Esophagus muscularis mucosa (tissue), 4 donors: ENCODE measurements at regions not wholly inside any gene's neighbourhood (a gene's known extent, or its start where the extent isn't known, plus 50 kb on each side); places are given as distances from the start of the nearest gene placed in this dataset.

Experiments
- CTCF ChIP-seq, 3 experiments: fragments of 200-600 bp in 2 of 3; fragments of 450-650 bp in 1 of 3; sonication (generic) in 2 of 3; IDR thresholded peaks; one replicate each; pipeline ENCODE4 v1.5.1; 2017 to 2019; ENCODE audit warnings: antibody characterized with exemption in 3 of 3, mild to moderate bottlenecking in 2 of 3, moderate library complexity in 1 of 3
- EP300 ChIP-seq: sonication (generic); formaldehyde crosslinking; IDR thresholded peaks from one replicate; pipeline ENCODE4 v1.6.1; 2017; ENCODE audit warnings: antibody characterized with exemption
- POLR2A ChIP-seq: fragments of 450-650 bp; IDR thresholded peaks from one replicate; pipeline ENCODE4 v1.6.1; 2017; ENCODE audit warnings: antibody characterized with exemption, moderate library complexity, mild to moderate bottlenecking, low read depth
- POLR2AphosphoS5 ChIP-seq, 2 donors: sonication (generic); formaldehyde crosslinking; IDR thresholded peaks; one replicate each; pipeline ENCODE4 v1.6.1; 2017; ENCODE audit warnings: antibody characterized with exemption in 2 of 2

GRCh38 chr1:67983867-67984266 lies 66.6 kb downstream of the DIRAS3 start:
- TF ChIP-seq CTCF (IDR thresholded peaks at IDR 0.05): no peak
- no peak for TF ChIP-seq EP300
- TF ChIP-seq POLR2AphosphoS5 (IDR thresholded peaks at IDR 0.05): no peak
- no peak for TF ChIP-seq POLR2A
